ENCODE measurements at regions not wholly inside any gene's neighbourhood (a gene's known extent, or its start where the extent isn't known, plus 50 kb on each side); places are given as distances from the start of the nearest gene placed in this dataset.

- TF ChIP-seq POLR2A (IDR thresholded peaks at IDR 0.05) = no peak
- TF ChIP-seq CTCF (IDR thresholded peaks at IDR 0.05) = no peak
Measured at GRCh38 chr5:104909803-104910202, 1347.2 kb upstream of the NUDT12 start.

All from right lobe of liver (tissue), 4 donors.